NCI-H187 (cell line): ENCODE measurements at regions not wholly inside any gene's neighbourhood (a gene's known extent, or its start where the extent isn't known, plus 50 kb on each side); places are given as distances from the start of the nearest gene placed in this dataset.
"Not testable (repeated sequence)": the region's sequence is repeated elsewhere in the genome, so short reads cannot be mapped to it uniquely, and the experiment has no call there.

Experiments
- DNase-seq, 2 experiments: peaks; one replicate each; lab custom pipeline; 2025; lab: John Stamatoyannopoulos, UW

GRCh38 chr5:4570047-4570995 is 569.8 kb upstream of the ADAMTS16 start:
- no peak for DNase-seq

- no peak for DNase-seq
Observed at GRCh38 chr5:4571248-4571948, 568.7 kb upstream of the ADAMTS16 start.

- DNase-seq, result no peak
Observed at GRCh38 chr5:4572311-4573100, 567.6 kb upstream of the ADAMTS16 start.

GRCh38 chr5:4575608-4576007 is 564.5 kb upstream of the ADAMTS16 start:
- DNase-seq, result no peak

- no peak for DNase-seq
Observed at GRCh38 chr5:4576161-4576748, 563.9 kb upstream of the ADAMTS16 start.

- no peak for DNase-seq
Observed at GRCh38 chr5:4576908-4577307, 563.2 kb upstream of the ADAMTS16 start.

- DNase-seq, result no peak
Observed at GRCh38 chr5:4579679-4580078, 560.5 kb upstream of the ADAMTS16 start.

GRCh38 chr5:4580772-4581171 is 559.4 kb upstream of the ADAMTS16 start:
- no peak for DNase-seq

GRCh38 chr5:4581289-4581688 is 558.8 kb upstream of the ADAMTS16 start:
- no peak for DNase-seq

- DNase-seq, result no peak
Observed at GRCh38 chr5:4584982-4585381, 555.1 kb upstream of the ADAMTS16 start.

- DNase-seq, result no peak
Observed at GRCh38 chr5:4613440-4613839, 526.7 kb upstream of the ADAMTS16 start.

GRCh38 chr5:4614088-4614487 is 526.0 kb upstream of the ADAMTS16 start:
- peak in 1 of 2 experiments; percentile 41 for DNase-seq

- DNase-seq, result not testable (repeated sequence)
Observed at GRCh38 chr5:4615369-4615768, 524.8 kb upstream of the ADAMTS16 start.

GRCh38 chr5:4625206-4625896 is 514.8 kb upstream of the ADAMTS16 start:
- no peak for DNase-seq

- DNase-seq, result no peak
Observed at GRCh38 chr5:4627131-4627530, 513.0 kb upstream of the ADAMTS16 start.

- DNase-seq, result no peak
Observed at GRCh38 chr5:4627929-4628328, 512.2 kb upstream of the ADAMTS16 start.

GRCh38 chr5:4628645-4629385 is 511.3 kb upstream of the ADAMTS16 start:
- DNase-seq, result no peak

GRCh38 chr5:4630031-4630430 is 510.1 kb upstream of the ADAMTS16 start:
- peak in 1 of 2 experiments; percentile 40 for DNase-seq

GRCh38 chr5:4634342-4634741 is 505.8 kb upstream of the ADAMTS16 start:
- no peak for DNase-seq

- no peak for DNase-seq
Observed at GRCh38 chr5:4636378-4636777, 503.8 kb upstream of the ADAMTS16 start.

- no peak for DNase-seq
Observed at GRCh38 chr5:4639946-4640345, 500.2 kb upstream of the ADAMTS16 start.
